ENCODE measurements at regions not wholly inside any gene's neighbourhood (a gene's known extent, or its start where the extent isn't known, plus 50 kb on each side); places are given as distances from the start of the nearest gene placed in this dataset.
"Not testable (repeated sequence)": the region's sequence is repeated elsewhere in the genome, so short reads cannot be mapped to it uniquely, and the experiment has no call there.

DNA sequence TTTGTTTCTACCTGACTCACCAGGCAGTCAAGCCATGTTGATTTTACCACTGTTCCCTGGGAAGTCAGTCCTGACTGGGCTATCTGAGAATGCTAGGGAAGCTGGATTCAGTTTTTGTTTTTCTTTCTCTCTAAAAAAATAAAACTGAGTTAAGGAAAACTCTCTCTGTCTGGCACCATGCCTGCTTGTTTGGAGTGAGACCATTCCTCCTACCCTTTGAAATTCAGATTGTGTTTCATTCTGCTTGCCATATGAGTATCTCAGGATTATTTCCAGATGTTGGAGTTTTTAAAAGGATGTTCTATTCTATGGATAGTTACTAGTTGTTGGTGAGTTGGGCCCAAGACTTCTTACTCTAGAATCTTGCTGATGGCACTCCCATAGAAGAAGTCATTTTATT lies 1917.0 kb downstream of the LRRC4C start:
- ChIA-PET CTCF (no interaction called here), POLR2A (no interaction called here)
- Histone ChIP-seq H3K4me3 (ENCODE audit: low read depth, low read length) (no peak overlapping the region), H3K27ac (ENCODE audit: extremely low read depth, low read depth, low read length) (no peak overlapping the region), H3K9me3 (ENCODE audit: control insufficient read depth, insufficient read depth, low read depth, low read length) (no peaks in the 10 kb centered on the region), H3K36me3 (ENCODE audit: control insufficient read depth in 2 of 2, insufficient read depth in 1 of 2, low read length in 2 of 2) (no peaks in the 10 kb centered on the region), H3K4me1 (ENCODE audit: control insufficient read depth, insufficient read depth, low read length) (no peaks in the 10 kb centered on the region)
- no peak for TF ChIP-seq ZNF248 (tag by site-specific recombination; IDR thresholded peaks at IDR 0.05)

DNA sequence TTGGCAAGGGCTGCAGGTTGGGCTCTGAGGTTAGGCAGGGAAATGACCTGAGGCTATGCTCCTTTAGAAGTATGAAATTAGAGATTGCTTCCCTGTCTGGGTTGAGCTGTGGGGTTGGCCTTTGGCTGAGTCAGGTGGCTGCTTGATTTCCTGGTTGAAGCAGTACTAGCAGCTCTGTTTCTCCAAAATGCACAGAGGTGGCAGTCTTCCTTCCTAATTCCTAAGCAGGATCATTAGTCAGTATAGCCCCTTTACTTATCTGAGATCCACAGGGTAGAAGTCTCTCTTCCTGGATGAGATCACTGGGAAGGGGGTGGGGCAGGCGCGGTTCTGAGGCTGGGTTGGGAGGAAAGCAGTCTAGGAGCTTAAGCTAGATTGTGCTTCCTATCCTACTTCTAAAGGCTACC lies 1917.5 kb downstream of the LRRC4C start:
- Histone ChIP-seq H3K27ac (ENCODE audit: extremely low read depth, low read depth, low read length) (no peak overlapping the region), H3K36me3 (ENCODE audit: control insufficient read depth in 2 of 2, insufficient read depth in 1 of 2, low read length in 2 of 2) (no peaks in the 10 kb centered on the region), H3K4me1 (ENCODE audit: control insufficient read depth, insufficient read depth, low read length) (no peaks in the 10 kb centered on the region), H3K4me3 (ENCODE audit: low read depth, low read length) (no peak overlapping the region), H3K9me3 (ENCODE audit: control insufficient read depth, insufficient read depth, low read depth, low read length) (no peaks in the 10 kb centered on the region)
- TF ChIP-seq, protein P1, sequence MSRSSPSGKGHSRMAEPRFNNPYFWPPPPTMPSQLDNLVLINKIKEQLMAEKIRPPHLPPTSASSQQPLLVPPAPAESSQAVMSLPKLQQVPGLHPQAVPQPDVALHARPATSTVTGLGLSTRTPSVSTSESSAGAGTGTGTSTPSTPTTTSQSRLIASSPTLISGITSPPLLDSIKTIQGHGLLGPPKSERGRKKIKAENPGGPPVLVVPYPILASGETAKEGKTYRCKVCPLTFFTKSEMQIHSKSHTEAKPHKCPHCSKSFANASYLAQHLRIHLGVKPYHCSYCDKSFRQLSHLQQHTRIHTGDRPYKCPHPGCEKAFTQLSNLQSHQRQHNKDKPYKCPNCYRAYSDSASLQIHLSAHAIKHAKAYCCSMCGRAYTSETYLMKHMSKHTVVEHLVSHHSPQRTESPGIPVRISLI (tag by site-specific recombination; IDR thresholded peaks at IDR 0.05) = no peak
- no peak for TF ChIP-seq ZNF777 (tag by site-specific recombination; IDR thresholded peaks at IDR 0.05; ENCODE audit: borderline replicate concordance)
- TF ChIP-seq, protein P2, sequence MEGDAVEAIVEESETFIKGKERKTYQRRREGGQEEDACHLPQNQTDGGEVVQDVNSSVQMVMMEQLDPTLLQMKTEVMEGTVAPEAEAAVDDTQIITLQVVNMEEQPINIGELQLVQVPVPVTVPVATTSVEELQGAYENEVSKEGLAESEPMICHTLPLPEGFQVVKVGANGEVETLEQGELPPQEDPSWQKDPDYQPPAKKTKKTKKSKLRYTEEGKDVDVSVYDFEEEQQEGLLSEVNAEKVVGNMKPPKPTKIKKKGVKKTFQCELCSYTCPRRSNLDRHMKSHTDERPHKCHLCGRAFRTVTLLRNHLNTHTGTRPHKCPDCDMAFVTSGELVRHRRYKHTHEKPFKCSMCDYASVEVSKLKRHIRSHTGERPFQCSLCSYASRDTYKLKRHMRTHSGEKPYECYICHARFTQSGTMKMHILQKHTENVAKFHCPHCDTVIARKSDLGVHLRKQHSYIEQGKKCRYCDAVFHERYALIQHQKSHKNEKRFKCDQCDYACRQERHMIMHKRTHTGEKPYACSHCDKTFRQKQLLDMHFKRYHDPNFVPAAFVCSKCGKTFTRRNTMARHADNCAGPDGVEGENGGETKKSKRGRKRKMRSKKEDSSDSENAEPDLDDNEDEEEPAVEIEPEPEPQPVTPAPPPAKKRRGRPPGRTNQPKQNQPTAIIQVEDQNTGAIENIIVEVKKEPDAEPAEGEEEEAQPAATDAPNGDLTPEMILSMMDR (tag by site-specific recombination; IDR thresholded peaks at IDR 0.05) = no peak
- TF ChIP-seq, protein P3, sequence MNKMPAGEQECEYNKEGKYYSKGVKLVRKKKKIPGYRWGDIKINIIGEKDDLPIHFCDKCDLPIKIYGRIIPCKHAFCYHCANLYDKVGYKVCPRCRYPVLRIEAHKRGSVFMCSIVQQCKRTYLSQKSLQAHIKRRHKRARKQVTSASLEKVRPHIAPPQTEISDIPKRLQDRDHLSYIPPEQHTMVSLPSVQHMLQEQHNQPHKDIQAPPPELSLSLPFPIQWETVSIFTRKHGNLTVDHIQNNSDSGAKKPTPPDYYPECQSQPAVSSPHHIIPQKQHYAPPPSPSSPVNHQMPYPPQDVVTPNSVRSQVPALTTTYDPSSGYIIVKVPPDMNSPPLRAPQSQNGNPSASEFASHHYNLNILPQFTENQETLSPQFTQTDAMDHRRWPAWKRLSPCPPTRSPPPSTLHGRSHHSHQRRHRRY (tag by site-specific recombination; IDR thresholded peaks at IDR 0.05) = no peak
- TF ChIP-seq, protein P4, sequence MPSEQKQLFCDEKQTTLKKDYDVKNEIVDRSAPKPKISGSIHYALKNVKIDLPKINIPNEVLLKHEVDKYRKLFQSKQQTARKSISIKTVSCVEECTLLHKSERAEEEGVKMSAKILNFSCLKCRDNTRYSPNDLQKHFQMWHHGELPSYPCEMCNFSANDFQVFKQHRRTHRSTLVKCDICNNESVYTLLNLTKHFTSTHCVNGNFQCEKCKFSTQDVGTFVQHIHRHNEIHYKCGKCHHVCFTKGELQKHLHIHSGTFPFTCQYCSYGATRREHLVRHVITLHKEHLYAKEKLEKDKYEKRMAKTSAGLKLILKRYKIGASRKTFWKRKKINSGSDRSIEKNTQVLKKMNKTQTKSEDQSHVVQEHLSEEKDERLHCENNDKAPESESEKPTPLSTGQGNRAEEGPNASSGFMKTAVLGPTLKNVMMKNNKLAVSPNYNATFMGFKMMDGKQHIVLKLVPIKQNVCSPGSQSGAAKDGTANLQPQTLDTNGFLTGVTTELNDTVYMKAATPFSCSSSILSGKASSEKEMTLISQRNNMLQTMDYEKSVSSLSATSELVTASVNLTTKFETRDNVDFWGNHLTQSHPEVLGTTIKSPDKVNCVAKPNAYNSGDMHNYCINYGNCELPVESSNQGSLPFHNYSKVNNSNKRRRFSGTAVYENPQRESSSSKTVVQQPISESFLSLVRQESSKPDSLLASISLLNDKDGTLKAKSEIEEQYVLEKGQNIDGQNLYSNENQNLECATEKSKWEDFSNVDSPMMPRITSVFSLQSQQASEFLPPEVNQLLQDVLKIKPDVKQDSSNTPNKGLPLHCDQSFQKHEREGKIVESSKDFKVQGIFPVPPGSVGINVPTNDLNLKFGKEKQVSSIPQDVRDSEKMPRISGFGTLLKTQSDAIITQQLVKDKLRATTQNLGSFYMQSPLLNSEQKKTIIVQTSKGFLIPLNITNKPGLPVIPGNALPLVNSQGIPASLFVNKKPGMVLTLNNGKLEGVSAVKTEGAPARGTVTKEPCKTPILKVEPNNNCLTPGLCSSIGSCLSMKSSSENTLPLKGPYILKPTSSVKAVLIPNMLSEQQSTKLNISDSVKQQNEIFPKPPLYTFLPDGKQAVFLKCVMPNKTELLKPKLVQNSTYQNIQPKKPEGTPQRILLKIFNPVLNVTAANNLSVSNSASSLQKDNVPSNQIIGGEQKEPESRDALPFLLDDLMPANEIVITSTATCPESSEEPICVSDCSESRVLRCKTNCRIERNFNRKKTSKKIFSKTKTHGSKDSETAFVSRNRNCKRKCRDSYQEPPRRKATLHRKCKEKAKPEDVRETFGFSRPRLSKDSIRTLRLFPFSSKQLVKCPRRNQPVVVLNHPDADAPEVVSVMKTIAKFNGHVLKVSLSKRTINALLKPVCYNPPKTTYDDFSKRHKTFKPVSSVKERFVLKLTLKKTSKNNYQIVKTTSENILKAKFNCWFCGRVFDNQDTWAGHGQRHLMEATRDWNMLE (tag by site-specific recombination; conservative IDR thresholded peaks at IDR 0.05; ENCODE audit: low read depth) = no peak
- TF ChIP-seq, protein P5, sequence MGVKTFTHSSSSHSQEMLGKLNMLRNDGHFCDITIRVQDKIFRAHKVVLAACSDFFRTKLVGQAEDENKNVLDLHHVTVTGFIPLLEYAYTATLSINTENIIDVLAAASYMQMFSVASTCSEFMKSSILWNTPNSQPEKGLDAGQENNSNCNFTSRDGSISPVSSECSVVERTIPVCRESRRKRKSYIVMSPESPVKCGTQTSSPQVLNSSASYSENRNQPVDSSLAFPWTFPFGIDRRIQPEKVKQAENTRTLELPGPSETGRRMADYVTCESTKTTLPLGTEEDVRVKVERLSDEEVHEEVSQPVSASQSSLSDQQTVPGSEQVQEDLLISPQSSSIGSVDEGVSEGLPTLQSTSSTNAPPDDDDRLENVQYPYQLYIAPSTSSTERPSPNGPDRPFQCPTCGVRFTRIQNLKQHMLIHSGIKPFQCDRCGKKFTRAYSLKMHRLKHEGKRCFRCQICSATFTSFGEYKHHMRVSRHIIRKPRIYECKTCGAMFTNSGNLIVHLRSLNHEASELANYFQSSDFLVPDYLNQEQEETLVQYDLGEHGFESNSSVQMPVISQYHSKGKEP (tag by site-specific recombination; IDR thresholded peaks at IDR 0.05) = no peak
- TF ChIP-seq ZNF394 (tag by site-specific recombination; IDR thresholded peaks at IDR 0.05; ENCODE audit: borderline replicate concordance) = no peak
- TF ChIP-seq MEIS1 (CRISPR knock-in tag; IDR thresholded peaks at IDR 0.05; ENCODE audit: borderline replicate concordance) = no peak
- no peak for TF ChIP-seq ZIC2 (tag by site-specific recombination; IDR thresholded peaks at IDR 0.05)
- no peak for TF ChIP-seq ZNF133 (tag by site-specific recombination; IDR thresholded peaks at IDR 0.05)
- TF ChIP-seq ZNF16 (tag by site-specific recombination; IDR thresholded peaks at IDR 0.05; ENCODE audit: low read depth) = no peak
- no peak for TF ChIP-seq ZNF677 (tag by site-specific recombination; IDR thresholded peaks at IDR 0.05)
- no peak for TF ChIP-seq ZNF510 (tag by site-specific recombination; IDR thresholded peaks at IDR 0.05; ENCODE audit: insufficient replicate concordance)
- TF ChIP-seq HOXD13 (CRISPR knock-in tag; IDR thresholded peaks at IDR 0.05; ENCODE audit: borderline replicate concordance) = no peak
- ChIA-PET CTCF (no interaction called here), POLR2A (no interaction called here)

DNA sequence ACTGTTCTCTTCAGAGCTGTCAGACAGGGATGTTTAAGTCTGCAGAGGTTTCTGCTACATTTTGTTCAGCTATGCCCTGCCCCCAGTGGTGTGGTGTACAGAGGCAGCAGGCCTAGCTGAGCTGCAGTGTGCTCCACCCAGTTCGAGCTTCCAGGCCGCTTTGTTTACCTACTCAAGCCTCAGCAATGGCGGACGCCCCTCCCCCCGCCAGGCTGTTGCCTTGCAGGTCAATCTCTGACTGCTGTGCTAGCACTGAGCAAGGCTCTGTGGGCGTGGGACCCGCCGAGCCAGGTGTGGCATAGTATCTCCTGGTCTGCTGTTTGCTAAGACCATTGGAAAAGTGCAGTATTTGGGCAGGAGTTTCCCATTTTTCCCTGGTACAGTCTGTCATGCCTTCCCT lies 1923.1 kb downstream of the LRRC4C start:
- H3K4me1 ChIP-seq (ENCODE audit: control insufficient read depth, insufficient read depth, low read length); H3K36me3 ChIP-seq (ENCODE audit: control insufficient read depth in 2 of 2, insufficient read depth in 1 of 2, low read length in 2 of 2); POLR2A ChIA-PET; H3K9me3 ChIP-seq (ENCODE audit: control insufficient read depth, insufficient read depth, low read depth, low read length); H3K4me3 ChIP-seq (ENCODE audit: low read depth, low read length); H3K27ac ChIP-seq (ENCODE audit: extremely low read depth, low read depth, low read length): not testable (repeated sequence)
- CTCF ChIA-PET = interaction anchor here (0.5 kb wide), 1 partner anchor 289 kb away, joined by 5 read pairs; no protein-coding TSS in a partner anchor

All from HEK293 (cell line).